ENCODE measurements at regions not wholly inside any gene's neighbourhood (a gene's known extent, or its start where the extent isn't known, plus 50 kb on each side); places are given as distances from the start of the nearest gene placed in this dataset.

DNA sequence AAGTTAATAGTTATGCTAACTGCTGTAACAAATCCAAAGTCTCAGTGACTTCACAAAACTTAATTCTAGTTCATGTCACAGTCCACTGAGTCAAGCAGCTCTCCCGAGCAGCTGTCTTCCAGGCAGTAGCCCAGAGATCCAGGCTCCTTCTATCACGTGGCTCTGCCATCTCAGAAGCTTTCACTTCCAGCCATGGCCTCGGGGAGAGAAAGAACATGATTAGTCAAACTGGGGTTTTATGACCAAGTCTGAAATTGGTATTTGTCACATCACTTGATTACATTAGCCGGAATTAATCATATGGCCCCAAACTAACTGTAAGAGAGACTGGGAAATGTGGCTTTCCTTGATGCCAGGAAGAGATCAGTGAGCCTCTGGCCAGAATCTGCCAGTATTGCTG is 70.2 kb upstream of the DGKG start:
- no peak overlapping the region for H3K4me2 ChIP-seq (ENCODE audit: insufficient read depth, low read length)
- intact Hi-C loops (cut with micrococcal nuclease) (no loop called here), in situ Hi-C loops (cut with MboI) (no loop called here)
- ChIA-PET POLR2A (interaction anchor here (0.6 to 1.2 kb wide), 4 partner anchors 10 to 73 kb away, joined by 3 to 4 read pairs (median 3); no protein-coding TSS in a partner anchor), CTCF (ENCODE audit: low intra/inter-chr PET ratio) (no interaction called here)
- no peaks in the 10 kb centered on the region for H3K9me3 ChIP-seq (replicated peaks; ENCODE audit: control insufficient read depth, insufficient read depth, low read depth, low read length)
- H4K20me1 ChIP-seq (replicated peaks; ENCODE audit: control insufficient read depth, insufficient read depth, low read length) = no peaks in the 10 kb centered on the region
- H3K9ac ChIP-seq (ENCODE audit: insufficient read depth in 1 of 2, low read depth in 2 of 2, low read length in 2 of 2) = no peak overlapping the region
- TF ChIP-seq ZEB2 (IDR thresholded peaks at IDR 0.05) = no peak
- TF ChIP-seq, protein P1, sequence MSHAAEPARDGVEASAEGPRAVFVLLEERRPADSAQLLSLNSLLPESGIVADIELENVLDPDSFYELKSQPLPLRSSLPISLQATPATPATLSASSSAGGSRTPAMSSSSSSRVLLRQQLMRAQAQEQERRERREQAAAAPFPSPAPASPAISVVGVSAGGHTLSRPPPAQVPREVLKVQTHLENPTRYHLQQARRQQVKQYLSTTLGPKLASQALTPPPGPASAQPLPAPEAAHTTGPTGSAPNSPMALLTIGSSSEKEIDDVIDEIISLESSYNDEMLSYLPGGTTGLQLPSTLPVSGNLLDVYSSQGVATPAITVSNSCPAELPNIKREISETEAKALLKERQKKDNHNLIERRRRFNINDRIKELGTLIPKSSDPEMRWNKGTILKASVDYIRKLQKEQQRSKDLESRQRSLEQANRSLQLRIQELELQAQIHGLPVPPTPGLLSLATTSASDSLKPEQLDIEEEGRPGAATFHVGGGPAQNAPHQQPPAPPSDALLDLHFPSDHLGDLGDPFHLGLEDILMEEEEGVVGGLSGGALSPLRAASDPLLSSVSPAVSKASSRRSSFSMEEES (CRISPR knock-in tag; IDR thresholded peaks at IDR 0.05) = no peak
- no peak for TF ChIP-seq EP300 (IDR thresholded peaks at IDR 0.05; ENCODE audit: low read length)
- no peak for TF ChIP-seq ELF4 (CRISPR knock-in tag; IDR thresholded peaks at IDR 0.05)
- no peak for TF ChIP-seq CXXC5 (CRISPR knock-in tag; IDR thresholded peaks at IDR 0.05)
- TF ChIP-seq KDM4B (IDR thresholded peaks at IDR 0.05; ENCODE audit: borderline replicate concordance in 2 of 2, low read depth in 1 of 2) = no peak
- TF ChIP-seq SMC3 (conservative IDR thresholded peaks at IDR 0.05; ENCODE audit: insufficient read depth, low read depth, low read length) = no peak
- TF ChIP-seq HDAC2 (IDR thresholded peaks at IDR 0.05) = no peak
- no peak for TF ChIP-seq SMAD1 (IDR thresholded peaks at IDR 0.05; ENCODE audit: low read depth, low read length, partially characterized antibody)
- TF ChIP-seq, protein P2, sequence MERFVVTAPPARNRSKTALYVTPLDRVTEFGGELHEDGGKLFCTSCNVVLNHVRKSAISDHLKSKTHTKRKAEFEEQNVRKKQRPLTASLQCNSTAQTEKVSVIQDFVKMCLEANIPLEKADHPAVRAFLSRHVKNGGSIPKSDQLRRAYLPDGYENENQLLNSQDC (CRISPR knock-in tag; IDR thresholded peaks at IDR 0.05) = no peak
- TF ChIP-seq NRF1 (conservative IDR thresholded peaks at IDR 0.05 in 1 of 2, IDR thresholded peaks at IDR 0.05 in 1 of 2) = no peak
- H3K4me3 ChIP-seq = no peak overlapping the region
- no peak overlapping the region for H3K27ac ChIP-seq (ENCODE audit: extremely low read depth, low read depth, low read length)
- WGBS (ENCODE audit: insufficient coverage, low coverage, missing lambda C conversion rate) = 4% methylated on average over 4 of the region's 4 CpGs
- H2AFZ ChIP-seq (ENCODE audit: low read depth, low read length) = no peak overlapping the region
- ATAC-seq (no peak), DNase-seq (ENCODE audit: extremely low read depth in 1 of 4, low spot score in 3 of 4) (no peak), FAIRE-seq (no peak)
- no peaks in the 10 kb centered on the region for H3K79me2 ChIP-seq (ENCODE audit: control insufficient read depth, insufficient read depth, low read length)
- H3K36me3 ChIP-seq (ENCODE audit: control insufficient read depth, insufficient read depth, low read length) = no peaks in the 10 kb centered on the region
- H3K27me3 ChIP-seq (ENCODE audit: control insufficient read depth in 2 of 2, insufficient read depth in 2 of 2, low read length in 2 of 2) = peaks cover 2 to 21% of the 10 kb centered on the region in 2 experiments; a peak in 4 of 5 replicates
- H3K4me1 ChIP-seq (replicated peaks in 1 of 2; ENCODE audit: control insufficient read depth in 2 of 2, insufficient read depth in 2 of 2, low read length in 2 of 2) = no peaks in the 10 kb centered on the region; a peak in 1 of 5 replicates
- BruUV-seq (replicated peaks) = no TSS peak
- H3K9me1 ChIP-seq (ENCODE audit: control insufficient read depth, insufficient read depth, low read length) = no peaks in the 10 kb centered on the region

Measured in K562 (cell line).